NOMO-1 (cell line): ENCODE measurements at regions not wholly inside any gene's neighbourhood (a gene's known extent, or its start where the extent isn't known, plus 50 kb on each side); places are given as distances from the start of the nearest gene placed in this dataset.

ENCODE experiments used
- DNase-seq, 2 experiments: peaks; one replicate each; lab custom pipeline; 2025; ENCODE audit not compliant: unreplicated experiment in 2 of 2; lab: John Stamatoyannopoulos, UW

DNA sequence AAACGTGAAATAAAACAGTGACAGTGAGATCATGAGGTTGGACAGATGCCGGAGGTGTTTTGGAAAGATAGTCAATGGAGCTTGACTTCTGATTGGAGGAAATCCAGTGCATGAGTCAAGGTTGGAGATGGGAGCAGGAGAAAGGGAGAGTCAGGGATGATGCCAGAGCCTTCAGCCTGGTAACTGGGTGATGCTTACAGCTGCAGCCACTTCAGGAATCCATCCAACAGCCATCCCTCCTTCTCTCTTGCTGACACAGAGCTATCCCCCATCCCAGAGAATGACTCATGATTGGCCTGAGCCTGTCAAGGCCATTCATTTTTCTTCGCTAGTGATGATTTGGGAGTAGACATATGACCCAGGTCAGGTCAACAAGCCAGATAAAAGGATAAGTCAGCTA lies 112.8 kb downstream of the SAMD5 start:
- no peak for DNase-seq

DNA sequence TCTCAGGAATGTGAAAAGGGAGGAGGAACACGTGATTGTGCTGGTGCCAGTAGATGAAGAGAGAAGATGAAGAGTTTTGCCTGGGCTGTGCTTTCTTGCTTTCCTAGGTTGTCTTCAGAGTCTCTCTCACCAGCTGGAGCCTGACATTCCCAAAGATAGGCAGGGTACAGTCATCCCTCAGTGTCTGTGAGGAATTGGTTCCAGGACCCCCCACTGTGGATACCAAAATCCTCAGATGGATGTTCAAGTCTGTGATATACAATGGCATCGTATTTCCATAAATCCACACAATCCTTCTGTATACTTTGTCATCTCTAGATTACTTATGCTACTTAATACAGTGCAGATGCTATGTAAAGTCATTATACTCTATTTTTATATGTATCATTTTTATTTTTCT lies 113.5 kb downstream of the SAMD5 start:
- DNase-seq: no peak

DNA sequence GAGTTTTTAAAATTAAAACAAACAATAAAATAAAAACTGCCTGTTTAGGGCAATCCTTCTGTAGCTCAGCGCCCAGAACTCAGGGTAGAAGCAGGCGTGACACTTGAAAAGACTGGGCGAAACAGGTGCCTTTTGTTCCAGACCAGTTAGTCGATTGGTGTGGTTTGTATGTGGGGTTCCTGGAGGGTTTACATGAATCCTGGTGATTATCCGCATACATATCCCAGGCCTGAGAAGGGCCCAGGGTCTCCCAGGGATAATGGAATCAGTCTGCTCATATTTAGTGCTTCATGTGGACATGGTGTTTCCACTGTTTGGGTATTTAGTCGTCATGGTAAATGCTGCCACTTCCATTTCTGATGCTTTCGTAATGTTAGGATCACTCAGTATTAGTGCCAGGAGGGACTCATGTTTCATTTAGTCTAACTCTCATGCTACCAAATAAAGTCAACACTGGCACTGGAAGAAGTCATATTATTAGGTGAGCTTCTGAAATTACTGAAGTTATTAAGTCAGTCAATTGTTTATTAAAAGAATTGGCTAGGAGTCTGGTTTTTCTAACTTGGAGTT lies 116.5 kb downstream of the SAMD5 start:
- no peak for DNase-seq

DNA sequence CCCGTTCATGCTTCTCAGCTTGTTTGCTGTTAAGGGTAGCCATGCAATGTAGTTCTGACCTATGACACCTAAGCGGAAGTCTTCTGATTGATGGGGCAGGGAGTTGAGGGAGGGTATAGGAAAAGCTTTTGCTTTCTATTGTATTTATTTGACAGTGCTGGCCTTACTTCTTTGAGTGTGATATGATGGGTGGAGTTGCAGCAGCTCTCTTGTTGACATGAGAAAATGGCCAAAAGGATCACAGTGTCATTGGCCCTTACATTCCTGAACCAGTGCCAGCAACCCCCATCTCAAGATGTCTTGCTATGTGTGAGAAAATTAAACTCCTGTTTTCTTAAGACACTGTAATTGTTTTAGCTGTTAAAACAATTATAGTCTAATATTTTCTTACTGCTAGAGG lies 117.5 kb downstream of the SAMD5 start:
- no peak for DNase-seq

DNA sequence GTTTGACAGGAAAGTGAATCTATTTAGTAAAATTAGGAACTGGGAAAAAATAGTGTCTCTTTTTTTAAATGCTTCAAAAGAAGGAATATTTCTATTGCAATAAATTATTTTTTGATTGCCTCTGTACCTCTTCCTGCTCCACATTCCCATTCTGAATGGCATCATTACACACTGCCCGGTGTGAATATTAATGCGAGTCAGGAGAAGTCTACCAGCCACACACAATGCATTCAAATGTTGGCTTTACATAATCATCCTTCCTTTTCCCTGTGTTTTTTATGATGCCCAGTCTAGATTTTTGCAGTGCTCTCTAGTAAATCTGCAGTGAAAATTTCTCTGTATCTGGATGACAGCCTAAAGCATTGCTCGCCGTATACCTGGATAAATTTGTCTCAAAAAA lies 118.9 kb downstream of the SAMD5 start:
- DNase-seq: no peak

DNA sequence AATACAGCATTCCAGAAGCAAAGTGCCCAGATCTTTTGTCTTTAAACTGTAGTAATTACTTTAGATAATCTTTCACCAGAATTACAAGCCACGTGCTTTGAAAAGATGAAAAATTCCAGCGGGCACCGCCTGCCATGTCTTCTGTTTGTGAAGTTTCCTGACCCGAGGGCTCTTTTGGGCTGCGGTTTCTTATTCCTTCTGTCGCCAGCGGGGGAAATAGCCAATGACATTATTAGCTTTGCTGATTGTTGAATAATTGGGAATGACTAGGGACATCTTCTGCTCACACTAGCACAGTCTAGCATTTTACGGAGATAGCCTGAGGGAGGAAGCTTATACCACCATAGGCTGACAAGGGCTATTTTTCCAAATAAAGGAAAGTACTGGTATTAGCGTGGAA lies 124.7 kb downstream of the SAMD5 start:
- DNase-seq: no peak

DNA sequence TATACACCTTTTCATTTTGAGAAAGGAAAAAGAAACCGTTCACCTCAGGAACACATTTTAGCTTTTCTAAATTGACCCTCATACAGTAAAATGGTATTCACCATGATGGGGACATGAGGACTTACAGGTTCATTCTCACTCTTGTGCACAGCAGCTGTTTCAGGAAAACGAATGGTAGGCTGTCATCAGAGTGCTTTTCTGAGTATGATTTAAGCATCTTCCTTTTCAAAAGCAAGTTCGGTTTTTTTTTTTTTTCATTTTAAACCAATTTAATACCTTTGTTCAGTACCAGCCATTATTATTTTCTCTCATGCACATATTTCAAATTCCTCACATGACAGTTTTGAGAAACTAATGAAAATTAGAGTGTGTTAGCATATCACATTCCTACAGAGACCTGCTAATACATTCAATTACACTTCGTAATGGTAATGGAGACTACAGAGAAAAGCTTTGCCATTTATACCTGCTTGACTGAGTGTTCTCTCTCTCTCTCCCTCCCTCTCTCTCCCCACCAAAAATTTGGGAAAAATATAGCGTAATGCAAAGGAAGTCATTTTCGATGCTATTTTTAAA lies 129.2 kb downstream of the SAMD5 start:
- DNase-seq: no peak

DNA sequence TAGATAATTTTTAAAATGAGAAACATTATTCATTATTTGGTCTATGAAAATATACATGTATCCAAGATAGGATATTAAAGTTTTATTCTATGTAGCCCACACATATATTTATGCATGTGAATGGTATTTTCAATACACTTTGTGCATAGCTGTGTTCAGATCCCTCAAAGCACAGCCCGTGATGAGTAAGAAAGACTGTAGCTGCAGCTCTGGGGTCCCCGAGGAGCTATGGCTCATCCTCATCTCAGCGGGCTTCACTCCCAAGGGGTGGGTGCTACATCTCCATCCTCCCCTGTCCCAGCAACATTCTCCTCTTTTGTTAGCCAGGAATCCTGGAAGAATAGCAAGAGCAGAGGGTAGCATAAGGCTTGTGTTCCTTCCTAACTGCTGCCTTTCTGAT lies 130.8 kb downstream of the SAMD5 start:
- no peak for DNase-seq

DNA sequence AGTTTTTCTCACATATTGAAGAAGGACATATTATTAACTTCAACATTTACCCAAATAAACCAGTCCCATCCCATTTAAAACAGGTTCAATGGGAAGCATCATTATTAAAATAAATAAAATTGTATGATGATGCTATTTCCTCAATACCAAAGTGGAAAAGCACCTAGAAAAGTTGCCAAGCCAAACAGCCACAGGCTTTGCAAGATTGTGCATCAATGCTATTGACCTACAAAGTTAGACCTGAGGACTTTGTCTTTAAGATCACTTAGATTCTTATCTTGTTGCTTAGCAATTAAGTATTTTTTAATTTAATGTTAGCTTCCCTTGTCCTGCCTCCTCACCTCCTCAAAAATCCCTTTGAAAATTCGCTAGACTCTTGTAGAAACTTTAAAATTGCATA lies 132.1 kb downstream of the SAMD5 start:
- no peak for DNase-seq

DNA sequence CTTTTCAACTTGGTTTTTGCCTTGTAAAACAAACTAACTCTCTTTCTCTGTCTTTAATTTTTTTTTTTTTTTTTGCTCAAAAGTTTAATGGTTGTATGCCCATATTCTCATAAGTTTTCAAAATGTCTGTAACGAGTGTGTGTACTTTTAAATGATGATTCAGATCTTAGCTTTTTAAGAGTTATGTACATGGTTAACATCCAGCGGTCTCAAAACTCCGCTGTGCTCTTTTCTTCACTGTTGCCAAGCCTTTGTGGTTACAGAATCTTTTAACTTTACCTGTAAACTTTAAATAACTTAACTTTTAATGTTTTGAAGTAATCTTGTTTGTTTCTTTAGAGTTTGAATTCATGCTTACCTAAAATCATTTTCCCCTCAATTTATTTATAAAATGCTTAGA lies 133.0 kb downstream of the SAMD5 start:
- DNase-seq: no peak

DNA sequence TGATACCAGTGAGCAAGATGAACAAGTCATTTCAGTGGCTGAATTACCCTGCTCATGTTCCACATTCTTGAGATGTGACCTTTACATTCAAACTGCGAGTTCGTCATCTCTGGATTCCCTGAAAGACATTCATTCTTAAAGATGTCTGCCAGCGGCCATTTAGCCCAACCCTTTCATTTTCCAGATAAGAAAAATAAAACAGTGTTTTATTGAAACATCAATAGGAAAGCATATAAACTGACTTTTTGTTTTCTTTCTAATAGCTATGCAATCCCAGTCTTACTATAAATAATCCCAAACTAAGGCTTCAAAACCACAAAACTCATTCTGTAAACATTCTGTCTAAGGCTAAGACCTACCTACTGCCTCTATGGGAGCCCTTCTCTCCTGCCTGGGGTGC lies 134.0 kb downstream of the SAMD5 start:
- DNase-seq: no peak

DNA sequence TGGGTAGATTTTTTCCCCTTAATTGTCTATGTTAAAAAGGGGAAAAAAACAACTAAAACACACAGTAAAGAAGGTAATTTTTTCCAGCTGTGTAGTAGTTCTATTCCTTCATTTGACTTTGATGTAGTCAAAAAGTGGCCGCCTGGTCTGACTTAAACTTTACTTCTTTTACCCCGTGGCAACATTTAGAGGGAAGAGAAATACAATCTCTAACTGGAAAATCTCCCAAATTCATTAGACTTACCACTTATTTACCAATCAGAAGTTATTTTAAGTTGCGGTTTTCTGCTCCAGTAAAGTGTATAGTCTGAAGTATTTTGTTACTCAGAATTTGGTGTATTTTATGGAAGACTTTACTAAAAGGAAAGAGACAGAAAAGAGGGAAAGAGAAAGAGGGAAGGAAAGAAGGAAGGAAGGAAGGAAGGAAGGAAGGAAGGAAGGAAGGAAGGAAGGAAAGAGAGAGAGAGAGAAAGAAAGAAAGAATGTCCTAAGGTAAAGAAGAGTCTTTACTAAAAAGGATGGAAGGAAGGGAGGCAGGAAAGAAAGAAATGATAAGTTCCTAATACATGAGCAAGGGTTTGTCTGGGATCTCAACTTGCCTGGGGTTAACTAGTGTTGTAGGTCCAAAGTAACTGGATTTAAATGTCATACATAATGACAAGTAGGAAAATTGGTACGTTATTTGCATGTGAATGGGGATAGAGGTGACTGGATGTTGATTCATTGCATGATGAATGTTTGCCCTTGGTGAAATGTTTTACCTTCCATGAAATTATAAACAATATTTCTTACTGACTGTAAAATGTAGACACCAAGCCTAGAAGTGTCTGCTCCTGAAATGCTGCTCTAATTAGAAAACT lies 135.1 kb downstream of the SAMD5 start:
- DNase-seq: no peak

DNA sequence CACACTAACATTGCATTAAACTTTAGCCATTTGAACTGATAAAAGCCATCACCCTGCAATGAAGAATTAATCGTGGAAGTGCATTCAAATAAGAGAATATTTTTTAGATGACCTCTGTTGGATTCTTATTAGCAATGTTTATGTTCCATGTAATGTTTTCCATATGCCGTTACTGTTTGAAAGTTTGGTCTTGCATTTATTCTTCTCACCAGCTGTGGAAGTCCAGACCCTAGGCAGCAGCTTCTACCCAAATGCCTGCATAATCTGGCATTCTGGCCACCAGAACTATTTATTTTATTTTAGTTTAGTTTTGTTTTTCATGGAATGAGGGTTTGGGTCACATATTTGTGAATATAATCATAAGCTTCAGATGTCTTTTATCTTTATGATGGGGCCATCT lies 140.4 kb downstream of the SAMD5 start:
- DNase-seq: no peak

DNA sequence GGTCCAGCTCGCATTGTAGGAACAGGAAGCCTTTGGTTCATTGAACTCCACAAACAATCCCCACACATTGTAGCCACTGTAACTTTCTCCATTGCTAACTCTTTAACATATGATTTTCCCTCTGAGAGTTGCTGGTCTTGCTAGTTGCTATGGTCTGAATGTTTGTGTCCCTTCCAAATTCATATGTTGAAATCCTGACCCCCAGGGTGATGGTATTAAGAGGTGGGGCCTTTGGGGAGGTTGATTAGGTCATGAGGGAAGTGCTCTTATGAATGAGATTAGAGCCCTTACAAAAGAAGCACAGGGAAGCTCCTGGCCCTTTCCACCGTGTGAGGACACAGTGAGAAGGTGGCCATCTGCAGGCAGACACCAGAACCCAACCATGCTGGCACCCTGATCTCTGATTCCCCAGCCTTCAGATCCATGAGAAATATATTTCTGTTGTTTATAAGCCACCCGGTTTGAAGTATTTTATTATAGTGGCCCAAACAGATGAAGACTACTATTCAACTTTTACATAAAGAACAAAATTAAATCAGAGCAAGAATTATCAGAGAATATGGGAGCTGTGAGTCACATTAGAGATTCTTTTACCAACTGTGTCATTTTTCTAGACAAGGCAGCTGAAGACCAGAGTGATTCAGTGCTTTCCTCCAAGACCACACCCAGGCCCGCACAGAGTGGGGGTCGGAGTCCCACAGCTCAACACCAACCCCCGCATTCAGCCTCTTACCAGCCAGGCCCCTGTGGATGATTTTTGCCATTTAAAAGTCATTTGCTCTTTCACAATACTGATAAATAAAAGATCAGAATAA lies 143.0 kb downstream of the SAMD5 start:
- DNase-seq: no peak

DNA sequence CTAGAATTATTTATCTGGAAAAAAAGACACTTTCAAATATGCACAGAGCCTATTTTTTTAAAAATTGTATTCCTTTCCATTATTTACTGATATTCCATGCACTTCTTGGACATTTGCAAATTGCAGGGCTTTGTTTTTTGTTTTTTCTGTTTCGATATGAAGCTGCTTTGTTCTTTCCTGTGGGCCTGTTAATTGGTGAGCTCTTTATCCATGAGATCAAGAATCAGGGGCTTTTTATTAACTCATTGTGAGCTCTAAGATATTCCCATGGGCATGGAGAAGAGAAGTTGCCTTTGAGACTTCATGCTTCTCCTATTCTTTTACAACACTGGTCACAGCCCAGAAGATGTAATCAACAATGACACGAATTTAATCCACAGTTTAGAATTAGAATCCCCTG lies 145.1 kb downstream of the SAMD5 start:
- no peak for DNase-seq

DNA sequence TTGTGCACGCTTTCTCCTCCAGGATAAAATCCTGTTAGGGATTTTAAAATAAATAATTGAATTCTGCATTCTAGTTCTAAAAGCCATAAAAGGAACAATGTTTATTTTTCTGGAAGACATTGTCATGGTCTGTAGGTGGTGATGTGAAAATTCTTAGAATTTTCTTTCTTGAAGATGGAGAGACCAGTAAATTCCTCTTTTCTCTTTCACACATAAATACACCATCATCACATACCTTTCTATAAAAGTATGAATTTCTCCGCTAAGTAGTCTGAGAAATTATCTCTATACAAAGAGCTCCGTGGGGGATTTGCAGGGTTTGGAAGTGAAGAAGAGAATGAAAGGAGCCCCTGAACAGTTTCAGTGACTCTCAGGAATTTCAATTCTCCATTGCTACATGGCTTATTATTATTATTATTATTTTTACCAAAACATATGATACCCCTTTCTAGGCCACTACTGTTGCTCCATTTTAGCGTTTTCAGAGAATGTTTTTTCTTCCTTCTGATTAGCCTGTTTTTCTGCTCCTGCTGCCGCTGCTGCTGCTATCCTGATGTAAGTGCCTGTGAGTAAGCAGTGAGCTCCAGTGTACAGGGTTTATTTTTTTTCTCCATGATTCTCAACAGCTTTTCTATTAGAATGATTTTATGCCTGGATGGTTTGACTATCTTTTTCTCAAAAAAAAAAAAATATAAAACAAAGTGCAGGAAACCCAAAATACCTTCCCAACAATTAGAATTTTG lies 145.8 kb downstream of the SAMD5 start:
- no peak for DNase-seq

DNA sequence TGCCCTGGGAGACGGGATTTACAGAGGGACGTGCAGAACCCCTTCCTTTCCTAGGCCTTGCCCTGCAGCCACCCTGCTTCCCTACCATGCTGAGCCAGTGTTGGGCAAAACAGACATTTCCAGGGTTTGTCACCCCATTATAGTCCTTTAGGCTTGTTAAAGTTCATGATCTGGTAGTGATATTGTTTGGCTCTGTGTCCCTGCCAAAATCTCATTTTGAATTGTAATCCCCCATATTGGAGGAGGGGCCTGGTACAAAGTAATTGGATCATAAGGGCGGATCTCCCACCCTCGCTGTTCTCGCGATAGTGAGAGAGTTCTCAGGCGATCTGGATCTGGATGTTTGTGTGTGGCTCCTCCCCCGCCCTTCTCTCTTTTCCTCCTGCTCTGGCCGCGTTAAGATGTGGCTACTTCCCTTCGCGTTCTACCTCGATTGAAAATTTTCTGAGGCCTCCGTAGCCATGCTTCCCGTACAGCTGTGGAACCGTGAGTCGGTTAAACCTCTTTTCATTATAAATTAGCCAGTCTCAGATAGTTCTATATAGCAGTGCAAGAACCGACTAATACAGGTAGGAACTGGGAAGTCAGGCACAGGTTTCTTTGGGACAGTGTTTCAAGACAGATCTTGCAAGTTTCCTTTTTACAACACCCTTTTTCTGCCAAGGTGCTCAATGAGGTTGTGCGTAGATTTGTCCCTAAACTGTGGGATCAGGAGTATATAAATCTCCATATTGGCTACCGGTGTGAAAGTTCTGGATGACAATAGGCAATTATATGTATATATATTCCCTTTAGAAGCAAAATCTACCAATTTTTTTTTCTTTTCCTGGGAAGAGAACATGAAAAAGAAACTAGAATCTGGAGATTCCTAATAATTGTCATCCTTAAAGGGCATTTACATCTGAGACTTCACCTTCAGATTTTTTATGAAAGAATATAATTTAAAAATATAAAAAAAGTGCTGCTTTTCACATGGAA lies 152.1 kb downstream of the SAMD5 start:
- DNase-seq: no peak

DNA sequence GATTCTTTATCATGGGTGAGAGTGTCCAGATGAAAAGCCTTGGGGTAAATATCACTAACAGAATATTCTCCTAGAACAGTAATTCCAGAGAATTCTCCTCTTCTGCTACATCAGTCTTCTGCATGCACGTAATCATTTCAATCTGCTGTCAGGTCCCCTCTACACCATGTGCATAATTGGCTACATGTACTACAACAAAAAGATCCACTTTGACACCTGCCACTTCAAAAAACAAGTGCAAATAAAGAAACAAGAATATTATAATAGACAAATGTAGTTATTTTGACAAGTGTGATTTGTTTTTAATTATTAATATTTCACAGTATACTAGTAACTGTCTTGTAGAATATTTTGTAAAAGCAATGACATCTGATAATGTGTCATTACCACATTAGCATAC lies 154.2 kb downstream of the SAMD5 start:
- no peak for DNase-seq

DNA sequence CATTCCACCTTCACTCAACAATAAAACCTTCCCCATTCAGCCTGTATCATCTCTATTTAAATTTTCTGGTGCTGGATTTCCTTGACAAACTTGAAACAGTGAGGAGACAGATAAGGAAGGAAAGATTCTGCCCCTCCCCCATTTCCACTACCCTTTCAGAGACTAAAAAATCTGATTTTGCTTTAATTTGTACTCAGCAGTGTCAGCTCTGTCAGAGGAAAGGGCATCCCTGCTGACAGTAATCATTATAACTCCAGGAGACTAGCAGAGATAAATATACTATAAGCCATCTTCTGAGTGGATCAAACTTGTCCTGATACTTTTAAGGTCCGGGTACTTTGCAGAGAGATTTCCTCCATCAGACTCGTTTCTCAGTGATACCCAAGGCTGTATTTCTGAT lies 155.6 kb downstream of the SAMD5 start:
- no peak for DNase-seq

DNA sequence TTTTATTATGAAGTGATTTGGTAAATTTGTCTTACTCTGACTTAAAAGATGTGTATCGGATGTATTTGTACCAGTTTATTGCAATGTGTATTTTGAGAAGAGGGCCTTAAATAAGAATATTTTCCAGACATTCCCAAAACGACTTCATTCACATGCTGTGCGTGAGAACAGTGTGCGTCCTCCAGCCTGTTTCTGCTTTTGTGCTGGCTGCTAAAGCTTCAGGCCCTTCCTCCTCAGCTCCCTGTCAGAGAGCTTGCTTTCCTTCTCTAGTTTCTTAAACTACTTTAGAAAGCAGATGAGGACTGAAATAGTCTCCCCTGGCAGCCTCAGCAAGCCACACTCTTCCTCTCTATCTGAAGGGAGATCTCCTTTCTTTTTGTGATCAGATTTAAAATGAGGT lies 157.8 kb downstream of the SAMD5 start:
- no peak for DNase-seq
